Naive thymus-derived CD8-positive, alpha-beta T cell (primary cell): ENCODE measurements at regions not wholly inside any gene's neighbourhood (a gene's known extent, or its start where the extent isn't known, plus 50 kb on each side); places are given as distances from the start of the nearest gene placed in this dataset.

Experiments used
- ATAC-seq, 2 donors: fragments of 150-1000 bp; cut with Tn5 transposase in 1 of 2; sonication (Bioruptor Pico), chemical (Tn5 transposase) in 1 of 2; 1 replicate in 1 of 2; 2 replicates in 1 of 2; pipeline ENCODE4 v1.10.0; 2021; ENCODE audit warnings: mild to moderate bottlenecking in 2 of 2, moderate library complexity in 2 of 2
- POLR2A ChIA-PET: fragments of 350-600 bp; sonication (Branson Sonifier 250); formaldehyde crosslinking; loops from one replicate; lab custom pipeline; 2021; ENCODE audit warnings: antibody characterized with exemption; lab: Charles Lee
- DNase-seq, 10 donors: peaks; one replicate each; pipeline versions ENCODE4 v3.0.0 to v3.0.0-alpha.2; 2020 to 2022
- H3K27ac Mint-ChIP-seq, 10 donors: one replicate each; pipeline ENCODE4 v1.8.0; 2020 to 2022; ENCODE audit warnings: mild to moderate bottlenecking in 10 of 10, mixed read lengths in 10 of 10, moderate library complexity in 4 of 10, inconsistent platforms in 1 of 10
- H3K27me3 Mint-ChIP-seq, 5 donors: one replicate each; pipeline ENCODE4 v1.8.0; 2021 to 2022; ENCODE audit warnings: mixed read lengths in 5 of 5
- H3K36me3 Mint-ChIP-seq, 3 donors: one replicate each; pipeline ENCODE4 v1.8.0; 2020 to 2022; ENCODE audit warnings: mixed read lengths in 3 of 3, mild to moderate bottlenecking in 2 of 3, inconsistent platforms in 1 of 3
- H3K4me1 Mint-ChIP-seq, 4 donors: one replicate each; pipeline ENCODE4 v1.8.0; 2021 to 2022; ENCODE audit warnings: mixed read lengths in 4 of 4
- H3K4me3 Mint-ChIP-seq, 10 donors: one replicate each; pipeline ENCODE4 v1.8.0; 2020 to 2022; ENCODE audit warnings: mild to moderate bottlenecking in 10 of 10, mixed read lengths in 10 of 10, moderate library complexity in 6 of 10, inconsistent platforms in 1 of 10
- H3K9me3 Mint-ChIP-seq, 9 donors: one replicate each; pipeline ENCODE4 v1.8.0; 2020 to 2022; ENCODE audit warnings: mixed read lengths in 9 of 9, mild to moderate bottlenecking in 3 of 9, inconsistent platforms in 1 of 9, moderate library complexity in 1 of 9

DNA sequence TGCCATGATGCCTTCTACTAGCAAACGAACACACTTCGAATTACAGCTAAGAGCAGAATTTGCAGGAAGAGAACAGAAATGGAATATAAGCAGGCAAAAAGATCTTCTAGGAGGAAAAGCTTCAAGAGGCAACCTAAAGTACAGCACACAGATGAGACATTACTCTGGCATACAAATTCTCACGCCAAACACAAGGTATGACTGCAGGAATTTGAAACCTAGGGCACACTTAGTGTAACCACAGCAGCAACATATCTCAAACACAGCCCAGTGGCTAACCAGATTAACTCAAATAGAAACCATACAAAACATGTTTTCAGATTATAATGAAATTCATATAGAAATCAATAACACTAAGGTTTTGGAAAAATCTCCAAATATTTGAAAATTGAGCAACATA is 481.0 kb upstream of the RGMB start:
- Mint-ChIP-seq H3K27ac (no peak overlapping the region), H3K27me3 (peaks cover 0 to 8% (median 0%) of the 10 kb centered on the region in 5 donors), H3K4me1 (no peaks in the 10 kb centered on the region), H3K4me3 (no peak overlapping the region), H3K36me3 (no peaks in the 10 kb centered on the region), H3K9me3 (no peaks in the 10 kb centered on the region)
- POLR2A ChIA-PET = no interaction called here
- ATAC-seq (no peak), DNase-seq (no peak)

DNA sequence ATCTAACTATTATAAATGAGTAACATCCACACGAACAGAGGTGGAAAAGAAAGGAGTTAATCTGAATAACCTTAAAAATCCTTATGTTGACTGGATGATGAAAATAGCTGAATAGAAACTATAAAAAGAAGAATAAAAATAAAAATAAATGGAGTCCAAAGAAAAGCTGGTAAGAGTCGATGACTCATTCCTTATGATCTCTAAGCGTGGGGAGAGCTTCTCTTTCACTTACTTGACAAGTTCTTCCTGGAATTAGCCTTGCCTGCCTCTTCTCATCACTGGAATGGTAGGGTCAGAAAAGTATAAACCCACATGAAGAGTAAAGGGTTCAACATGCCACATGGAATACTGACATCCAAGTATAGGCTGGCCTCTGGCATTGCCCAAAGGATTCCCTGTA is 477.0 kb upstream of the RGMB start:
- no peaks in the 10 kb centered on the region for H3K36me3 Mint-ChIP-seq
- H3K4me1 Mint-ChIP-seq = no peaks in the 10 kb centered on the region
- no peak overlapping the region for H3K4me3 Mint-ChIP-seq
- H3K27ac Mint-ChIP-seq = no peak overlapping the region
- DNase-seq = no peak
- POLR2A ChIA-PET = no interaction called here
- peaks cover 0 to 10% (median 0%) of the 10 kb centered on the region in 5 donors for H3K27me3 Mint-ChIP-seq
- H3K9me3 Mint-ChIP-seq = no peaks in the 10 kb centered on the region
- ATAC-seq = no peak

DNA sequence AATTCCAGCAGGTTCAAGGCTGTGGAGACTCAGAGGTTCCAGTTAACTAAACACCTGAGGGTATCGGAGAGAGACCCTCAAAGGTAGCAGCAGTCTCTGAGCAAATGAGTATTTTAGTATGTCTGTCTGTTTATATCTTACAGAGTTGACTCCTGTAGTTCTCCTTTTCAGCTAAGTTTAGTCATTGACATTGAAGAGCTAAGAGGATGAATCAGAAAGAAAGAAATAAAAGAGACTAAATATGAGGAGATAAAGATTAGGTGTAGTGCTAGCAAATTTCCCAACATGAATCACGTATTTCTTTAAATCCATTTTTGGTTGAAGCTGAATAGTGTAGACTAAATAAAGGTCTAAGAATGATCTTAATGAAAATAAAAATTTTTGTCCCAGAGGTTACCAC is 474.0 kb upstream of the RGMB start:
- POLR2A ChIA-PET = no interaction called here
- Mint-ChIP-seq H3K27me3 (peaks cover 0 to 7% (median 0%) of the 10 kb centered on the region in 5 donors), H3K36me3 (no peaks in the 10 kb centered on the region), H3K27ac (no peak overlapping the region), H3K9me3 (peaks cover 0 to 2% (median 0%) of the 10 kb centered on the region in 9 donors), H3K4me1 (no peaks in the 10 kb centered on the region), H3K4me3 (no peak overlapping the region)
- no peak for DNase-seq
- no peak for ATAC-seq

DNA sequence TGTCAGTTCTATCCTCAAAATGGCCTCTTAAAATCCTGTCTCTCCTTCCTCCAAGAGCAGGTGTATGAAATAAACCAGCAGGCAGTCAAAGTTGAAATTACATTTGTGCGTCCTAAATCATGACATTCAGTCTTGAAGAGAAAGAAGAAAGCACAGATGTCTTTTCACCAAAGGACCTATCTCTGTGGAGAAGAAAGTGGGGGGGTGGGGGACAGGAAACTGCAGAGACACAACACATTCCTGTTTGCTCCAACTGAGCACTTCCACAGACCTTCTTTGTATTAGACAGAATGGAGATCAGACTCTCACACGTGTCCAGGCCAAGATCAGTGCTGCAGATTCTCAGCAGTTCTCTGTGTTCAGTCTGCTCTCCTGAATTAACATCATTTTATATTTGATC is 471.9 kb upstream of the RGMB start:
- no peaks in the 10 kb centered on the region for H3K36me3 Mint-ChIP-seq
- peaks cover 0 to 2% (median 0%) of the 10 kb centered on the region in 9 donors for H3K9me3 Mint-ChIP-seq
- ATAC-seq (no peak), DNase-seq (no peak)
- H3K27me3 Mint-ChIP-seq = peaks cover 0 to 7% (median 0%) of the 10 kb centered on the region in 5 donors
- POLR2A ChIA-PET = no interaction called here
- H3K4me1 Mint-ChIP-seq = no peaks in the 10 kb centered on the region
- no peak overlapping the region for H3K27ac Mint-ChIP-seq
- no peak overlapping the region for H3K4me3 Mint-ChIP-seq

DNA sequence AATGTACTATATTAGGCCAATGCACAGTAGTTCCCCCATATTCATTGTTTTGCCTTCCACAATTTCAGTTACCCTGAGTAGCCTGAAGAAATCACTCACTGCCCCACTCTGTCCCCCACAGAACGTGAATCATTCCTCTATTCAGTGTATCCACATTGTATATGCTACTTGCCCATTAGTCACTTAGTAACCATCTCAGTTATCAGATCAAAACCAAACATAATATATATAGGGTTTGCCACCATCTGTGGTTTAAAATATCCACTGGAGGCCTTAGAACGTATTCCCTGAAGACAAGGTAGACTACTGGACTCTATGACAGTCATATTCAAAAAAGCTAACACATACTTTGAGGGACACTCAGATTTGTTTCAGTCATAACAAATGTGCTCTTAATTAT is 465.7 kb upstream of the RGMB start:
- POLR2A ChIA-PET = no interaction called here
- no peak overlapping the region for H3K27ac Mint-ChIP-seq
- H3K36me3 Mint-ChIP-seq = no peaks in the 10 kb centered on the region
- no peak for DNase-seq
- no peaks in the 10 kb centered on the region for H3K4me1 Mint-ChIP-seq
- H3K4me3 Mint-ChIP-seq = no peak overlapping the region
- no peak for ATAC-seq
- peaks cover 0 to 2% (median 0%) of the 10 kb centered on the region in 9 donors for H3K9me3 Mint-ChIP-seq
- peaks cover 0 to 4% (median 0%) of the 10 kb centered on the region in 5 donors for H3K27me3 Mint-ChIP-seq

DNA sequence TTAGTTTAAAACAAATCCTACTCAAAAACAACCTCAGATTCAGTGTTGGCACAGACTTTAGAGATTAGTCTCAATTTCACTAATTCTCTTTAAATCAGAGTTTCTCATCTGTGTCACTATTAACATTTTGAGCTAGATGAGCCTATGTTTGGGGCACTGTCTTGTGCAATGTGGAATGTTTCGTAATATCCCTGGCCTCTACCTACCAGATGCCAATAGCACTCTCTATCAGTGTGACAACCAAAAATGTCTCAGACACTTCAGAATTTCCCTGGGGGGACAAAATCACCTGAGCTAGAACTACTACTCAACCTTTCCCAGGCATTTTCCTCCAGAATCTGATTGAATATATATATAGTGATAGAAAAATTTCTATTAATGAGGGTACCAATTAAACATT is 465.2 kb upstream of the RGMB start:
- DNase-seq (no peak), ATAC-seq (no peak)
- Mint-ChIP-seq H3K27ac (no peak overlapping the region), H3K27me3 (peaks cover 0 to 4% (median 0%) of the 10 kb centered on the region in 5 donors), H3K4me1 (no peaks in the 10 kb centered on the region), H3K4me3 (no peak overlapping the region), H3K36me3 (no peaks in the 10 kb centered on the region), H3K9me3 (peaks cover 0 to under 1% (median 0%) of the 10 kb centered on the region in 9 donors)
- POLR2A ChIA-PET = no interaction called here

DNA sequence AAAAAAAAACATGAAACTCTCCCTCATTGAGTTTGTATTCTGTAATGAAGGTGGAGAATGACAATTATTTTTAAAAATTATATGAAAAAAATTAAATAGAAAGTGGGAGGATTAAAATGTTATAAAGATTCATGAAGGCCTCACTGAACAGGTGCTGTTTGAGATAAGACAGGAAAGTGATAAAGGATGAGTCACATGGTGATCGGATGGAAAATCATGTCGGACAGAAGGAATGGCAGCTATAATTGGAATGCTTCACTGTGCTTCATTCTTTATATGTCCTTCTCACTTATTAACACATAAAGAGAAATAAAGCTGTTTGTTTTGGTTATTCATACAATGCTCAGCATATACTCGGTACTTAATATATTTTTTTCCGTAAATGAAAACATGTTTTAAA is 464.5 kb upstream of the RGMB start:
- peaks cover 0 to 4% (median 0%) of the 10 kb centered on the region in 5 donors for H3K27me3 Mint-ChIP-seq
- no peaks in the 10 kb centered on the region for H3K36me3 Mint-ChIP-seq
- no peaks in the 10 kb centered on the region for H3K9me3 Mint-ChIP-seq
- POLR2A ChIA-PET = no interaction called here
- DNase-seq (no peak), ATAC-seq (no peak)
- H3K4me1 Mint-ChIP-seq = no peaks in the 10 kb centered on the region
- no peak overlapping the region for H3K27ac Mint-ChIP-seq
- no peak overlapping the region for H3K4me3 Mint-ChIP-seq

DNA sequence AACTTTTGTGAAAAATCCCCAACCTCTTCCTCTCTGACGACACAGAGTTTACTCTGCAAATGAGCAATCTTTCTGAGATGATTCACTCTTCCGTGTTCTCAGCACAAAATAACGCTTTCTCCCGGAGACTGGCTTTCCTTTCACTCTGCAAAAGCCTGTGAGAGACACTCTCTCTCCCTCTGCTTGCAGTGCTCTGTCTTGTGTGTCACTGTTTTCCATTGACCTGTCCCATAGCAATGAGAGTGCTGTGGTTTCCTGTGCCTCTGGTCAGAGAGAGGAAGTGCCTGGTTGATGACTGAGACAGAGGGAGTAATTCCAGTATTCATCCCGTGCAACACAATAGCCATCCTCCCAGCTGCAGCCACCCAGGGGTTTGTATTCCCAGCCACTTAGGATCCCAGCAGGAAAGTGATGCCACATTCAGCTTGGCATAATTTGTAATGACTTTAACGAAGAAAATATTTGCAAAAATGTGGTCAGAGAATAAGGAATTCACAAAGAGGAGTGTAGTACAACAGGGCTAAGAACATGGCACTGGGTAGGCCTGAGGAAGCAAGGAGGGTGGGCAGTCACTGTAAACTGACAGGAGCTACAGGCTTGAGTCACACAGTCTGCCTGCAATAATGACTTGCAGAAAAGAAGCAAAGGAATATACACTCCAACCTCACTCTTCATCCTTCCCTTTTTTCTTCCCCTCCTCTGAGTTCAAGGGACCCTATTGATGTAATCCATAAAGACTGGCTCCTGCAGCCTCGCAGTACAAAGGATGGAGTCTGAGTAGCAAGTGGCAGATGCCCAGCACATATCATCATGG is 463.5 kb upstream of the RGMB start:
- Mint-ChIP-seq H3K9me3 (no peaks in the 10 kb centered on the region), H3K27me3 (peaks cover 0 to 4% (median 0%) of the 10 kb centered on the region in 5 donors), H3K4me1 (no peaks in the 10 kb centered on the region), H3K4me3 (no peak overlapping the region), H3K36me3 (no peaks in the 10 kb centered on the region), H3K27ac (no peak overlapping the region)
- POLR2A ChIA-PET = no interaction called here
- no peak for DNase-seq
- no peak for ATAC-seq

DNA sequence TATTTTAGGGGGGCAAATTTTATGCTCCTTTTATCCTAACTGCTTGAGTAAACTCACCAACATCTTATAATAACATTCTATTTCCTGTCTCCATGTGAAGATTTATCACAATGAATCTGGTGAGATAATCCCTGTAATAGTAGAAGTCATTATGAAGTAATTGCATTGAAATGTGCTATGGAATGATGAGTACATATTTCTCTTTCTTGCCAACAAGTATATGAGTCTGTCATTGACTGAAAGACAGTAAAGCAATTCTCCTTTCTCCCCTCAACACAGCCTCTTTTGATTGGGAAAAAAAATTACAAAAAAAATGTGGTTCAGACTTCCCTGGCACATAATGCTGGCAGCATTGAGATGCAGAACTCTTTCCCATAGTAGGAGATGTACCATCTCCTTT is 459.2 kb upstream of the RGMB start:
- Mint-ChIP-seq H3K9me3 (no peaks in the 10 kb centered on the region), H3K27ac (no peak overlapping the region), H3K4me3 (no peak overlapping the region), H3K27me3 (peaks cover 0 to 6% (median 2%) of the 10 kb centered on the region in 5 donors), H3K36me3 (no peaks in the 10 kb centered on the region), H3K4me1 (no peaks in the 10 kb centered on the region)
- DNase-seq = no peak
- ATAC-seq = no peak
- POLR2A ChIA-PET = no interaction called here

DNA sequence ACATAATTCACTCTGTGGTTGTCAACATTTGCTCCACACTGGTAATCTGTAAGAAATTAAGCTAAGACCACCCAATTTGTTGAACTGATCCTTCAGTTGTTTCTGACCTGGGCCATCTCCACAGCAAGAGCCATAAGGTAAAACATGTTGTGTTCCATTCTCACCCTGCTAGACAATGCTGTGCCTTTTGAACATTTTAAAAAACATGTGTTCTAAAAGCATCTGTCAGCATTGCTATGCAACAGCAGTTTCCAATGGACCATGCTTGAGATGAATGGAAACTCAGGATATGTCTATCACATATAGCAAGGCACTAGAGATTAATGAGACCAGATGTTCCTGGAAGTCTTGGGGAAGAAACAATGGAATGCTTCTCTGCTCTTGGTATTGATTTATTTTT is 455.1 kb upstream of the RGMB start:
- Mint-ChIP-seq H3K4me3 (no peak overlapping the region), H3K27ac (no peak overlapping the region), H3K27me3 (peaks cover 0 to 6% (median 2%) of the 10 kb centered on the region in 5 donors), H3K36me3 (no peaks in the 10 kb centered on the region), H3K9me3 (no peaks in the 10 kb centered on the region), H3K4me1 (no peaks in the 10 kb centered on the region)
- no peak for DNase-seq
- POLR2A ChIA-PET = no interaction called here
- ATAC-seq = no peak

DNA sequence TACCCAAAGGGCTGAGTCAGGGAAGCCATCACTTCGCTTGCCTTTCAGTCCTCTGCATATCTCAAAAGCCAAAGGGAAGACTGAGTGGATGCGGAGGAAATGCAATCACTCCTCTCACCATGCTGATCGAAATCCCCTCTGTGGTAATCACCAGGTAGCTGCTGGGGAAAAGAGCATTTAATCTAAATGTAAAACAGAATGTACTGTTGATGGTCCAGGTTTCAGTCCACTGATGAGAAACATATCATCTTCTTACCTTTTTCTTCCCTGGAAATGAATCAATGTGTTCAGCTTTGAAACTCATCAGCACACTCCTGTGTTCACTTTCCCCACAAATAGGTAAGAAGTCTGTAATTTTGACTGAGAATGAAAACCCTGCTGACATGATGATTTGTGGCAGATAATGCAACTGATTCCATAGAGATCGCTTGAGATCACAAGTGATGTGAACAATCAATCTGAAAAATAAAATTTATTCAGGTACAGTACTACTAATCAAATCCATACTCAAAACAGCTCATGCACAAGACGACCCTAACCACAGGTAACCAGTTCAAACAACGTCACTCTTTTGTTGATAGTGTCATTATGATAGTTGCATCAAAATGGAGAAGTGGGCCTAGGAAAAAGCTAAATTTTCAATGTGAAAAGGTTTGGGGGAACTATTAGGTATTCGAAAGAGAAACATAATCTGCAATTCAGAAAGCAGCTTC is 454.0 kb upstream of the RGMB start:
- DNase-seq (no peak), ATAC-seq (no peak)
- Mint-ChIP-seq H3K4me1 (no peaks in the 10 kb centered on the region), H3K9me3 (no peaks in the 10 kb centered on the region), H3K27me3 (peaks cover 0 to 6% (median 2%) of the 10 kb centered on the region in 5 donors), H3K4me3 (no peak overlapping the region), H3K27ac (no peak overlapping the region), H3K36me3 (no peaks in the 10 kb centered on the region)
- POLR2A ChIA-PET = no interaction called here

DNA sequence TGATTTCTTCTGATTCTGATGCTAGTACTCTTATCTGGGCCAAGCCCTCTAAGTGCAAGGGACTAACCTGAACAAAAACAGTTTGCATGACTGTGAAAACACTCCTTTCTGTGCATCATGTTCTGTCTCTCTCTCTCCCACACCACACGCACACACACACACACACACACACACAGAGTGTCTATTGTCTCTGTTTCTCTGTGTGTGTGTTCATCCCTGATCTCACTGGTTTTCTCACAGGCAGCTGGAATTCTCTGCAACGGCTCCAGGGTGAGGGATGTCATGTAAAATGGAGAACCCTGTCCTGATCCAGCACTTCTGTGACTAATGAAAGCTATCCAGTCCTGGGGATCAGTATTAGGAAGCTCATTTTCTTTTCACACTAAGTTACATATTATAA is 453.1 kb upstream of the RGMB start:
- Mint-ChIP-seq H3K27ac (no peak overlapping the region), H3K4me1 (no peaks in the 10 kb centered on the region), H3K4me3 (no peak overlapping the region), H3K27me3 (peaks cover 0 to 3% (median 0%) of the 10 kb centered on the region in 5 donors), H3K9me3 (peaks cover 0 to 3% (median 0%) of the 10 kb centered on the region in 9 donors), H3K36me3 (no peaks in the 10 kb centered on the region)
- ATAC-seq (no peak), DNase-seq (no peak)
- POLR2A ChIA-PET = no interaction called here

DNA sequence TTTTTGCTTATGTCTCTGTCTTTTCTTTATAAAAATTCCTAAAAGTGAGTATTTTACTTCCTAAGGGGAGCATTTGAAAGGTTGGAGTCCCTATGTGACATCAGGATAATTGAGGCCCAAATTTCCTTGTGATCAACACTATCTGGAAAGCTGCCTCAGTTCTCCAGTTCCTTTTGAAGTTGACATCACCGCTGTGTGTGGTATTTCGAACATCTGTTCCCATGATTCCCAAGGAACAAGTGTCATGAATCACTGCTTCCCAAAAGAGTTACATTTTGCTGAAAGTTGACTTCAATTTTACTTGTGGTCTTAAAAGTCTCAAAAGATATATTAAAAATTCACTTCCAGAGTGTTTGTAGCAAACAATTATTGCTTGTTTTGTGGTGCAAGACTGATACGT is 452.1 kb upstream of the RGMB start:
- Mint-ChIP-seq H3K36me3 (no peaks in the 10 kb centered on the region), H3K27me3 (peaks cover 0 to 4% (median 0%) of the 10 kb centered on the region in 5 donors), H3K4me3 (no peak overlapping the region), H3K9me3 (peaks cover 0 to 3% (median 0%) of the 10 kb centered on the region in 9 donors), H3K4me1 (no peaks in the 10 kb centered on the region), H3K27ac (no peak overlapping the region)
- DNase-seq (no peak), ATAC-seq (no peak)
- POLR2A ChIA-PET = no interaction called here
